Esophagus squamous epithelium (tissue), 4 donors: ENCODE measurements at regions not wholly inside any gene's neighbourhood (a gene's known extent, or its start where the extent isn't known, plus 50 kb on each side); places are given as distances from the start of the nearest gene placed in this dataset.

Source experiments
- POLR2A ChIP-seq, 4 donors: fragments of 450-650 bp; IDR thresholded peaks; one replicate each; pipeline ENCODE4 v1.6.1; 2017; ENCODE audit warnings: antibody characterized with exemption in 4 of 4, mild to moderate bottlenecking in 4 of 4, moderate library complexity in 3 of 4
- TF ChIP-seq, protein P1 (sequence below), 6 experiments: fragments of 450-650 bp in 4 of 6; fragments of 200-600 bp in 2 of 6; sonication (generic) in 2 of 6; IDR thresholded peaks; one replicate each; pipeline ENCODE4 v1.5.1; 2016 to 2019; ENCODE audit warnings: antibody characterized with exemption in 6 of 6, mild to moderate bottlenecking in 4 of 6, moderate library complexity in 4 of 6

- TF ChIP-seq, protein P1, sequence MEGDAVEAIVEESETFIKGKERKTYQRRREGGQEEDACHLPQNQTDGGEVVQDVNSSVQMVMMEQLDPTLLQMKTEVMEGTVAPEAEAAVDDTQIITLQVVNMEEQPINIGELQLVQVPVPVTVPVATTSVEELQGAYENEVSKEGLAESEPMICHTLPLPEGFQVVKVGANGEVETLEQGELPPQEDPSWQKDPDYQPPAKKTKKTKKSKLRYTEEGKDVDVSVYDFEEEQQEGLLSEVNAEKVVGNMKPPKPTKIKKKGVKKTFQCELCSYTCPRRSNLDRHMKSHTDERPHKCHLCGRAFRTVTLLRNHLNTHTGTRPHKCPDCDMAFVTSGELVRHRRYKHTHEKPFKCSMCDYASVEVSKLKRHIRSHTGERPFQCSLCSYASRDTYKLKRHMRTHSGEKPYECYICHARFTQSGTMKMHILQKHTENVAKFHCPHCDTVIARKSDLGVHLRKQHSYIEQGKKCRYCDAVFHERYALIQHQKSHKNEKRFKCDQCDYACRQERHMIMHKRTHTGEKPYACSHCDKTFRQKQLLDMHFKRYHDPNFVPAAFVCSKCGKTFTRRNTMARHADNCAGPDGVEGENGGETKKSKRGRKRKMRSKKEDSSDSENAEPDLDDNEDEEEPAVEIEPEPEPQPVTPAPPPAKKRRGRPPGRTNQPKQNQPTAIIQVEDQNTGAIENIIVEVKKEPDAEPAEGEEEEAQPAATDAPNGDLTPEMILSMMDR (IDR thresholded peaks at IDR 0.05) = no peak
- no peak for TF ChIP-seq POLR2A (IDR thresholded peaks at IDR 0.05)
Observed at GRCh38 chr14:29005647-29006046, 239.1 kb downstream of the FOXG1 start.
